Heart left ventricle (tissue), 13 donors: ENCODE measurements at regions not wholly inside any gene's neighbourhood (a gene's known extent, or its start where the extent isn't known, plus 50 kb on each side); places are given as distances from the start of the nearest gene placed in this dataset.

ENCODE experiments used
- POLR2A ChIP-seq, 2 donors: fragments of 450-650 bp; IDR thresholded peaks; one replicate each; pipeline ENCODE4 v1.6.1; 2017; ENCODE audit warnings: antibody characterized with exemption in 2 of 2, mild to moderate bottlenecking in 2 of 2, moderate library complexity in 2 of 2
- TF ChIP-seq, protein P1 (sequence below), 12 donors: fragments of 200-600 bp; sonication (generic) in 4 of 12; IDR thresholded peaks; one replicate each; pipeline versions ENCODE4 v1.5.0 to v1.8.0; 2018 to 2022; ENCODE audit warnings: antibody characterized with exemption in 12 of 12, mild to moderate bottlenecking in 5 of 12
- donor health status: ischemic (EF 13 %, LVEDD 7.1; RV severe dilation, severe dysfunction).
- donor health status: DM: no; HTN: yes; CAD: no.
- donor health status: DM: no; HTN: no; CAD: no.
- donor health status: ischemic (EF 25% LVEDD 6.9; RV normal size, moderate dysfunction).
- donor health status: ischemic (EF 25% LVEDD 5.7; RV mildly dilated, moderate dysfunction).
- donor health status: ischemic (EF 35%, LVEDD 5.7; RV mildly dilated, moderate dysfunction).
- donor health status: nonischemic (EF 11% LVEDD 7.7; RV severe dilation, severe dysfunction).
- donor health status: DM: yes; HTN: yes; CAD: no.
- donor health status: PGD.
- donor health status: ischemic (EF 29% LVEDD 5.4; RV normal size, mild dysfunction).
- donor health status: nonischemic (EF 23%, LVEDD 6.1; RV moderate dilation, normal function).

DNA sequence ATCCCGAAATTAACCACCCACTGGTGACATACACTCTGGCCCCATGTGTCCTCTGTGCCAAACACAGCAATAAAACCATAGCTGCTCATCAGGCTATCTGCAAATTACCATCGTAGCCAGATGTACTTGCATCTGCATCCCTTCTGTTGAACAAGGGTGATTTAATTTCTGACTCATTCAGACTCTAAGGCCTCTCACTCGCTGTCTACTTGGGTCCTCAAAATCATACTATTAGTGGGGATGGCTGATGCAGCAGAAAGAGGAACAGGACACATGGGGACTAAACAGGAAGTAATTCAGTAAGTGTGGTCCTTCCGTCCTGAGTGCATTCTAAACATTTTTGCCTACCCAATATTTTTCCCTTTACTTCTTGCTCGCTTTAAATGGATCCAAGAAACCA is 2275.0 kb upstream of the PCDH20 start:
- TF ChIP-seq, protein P1, sequence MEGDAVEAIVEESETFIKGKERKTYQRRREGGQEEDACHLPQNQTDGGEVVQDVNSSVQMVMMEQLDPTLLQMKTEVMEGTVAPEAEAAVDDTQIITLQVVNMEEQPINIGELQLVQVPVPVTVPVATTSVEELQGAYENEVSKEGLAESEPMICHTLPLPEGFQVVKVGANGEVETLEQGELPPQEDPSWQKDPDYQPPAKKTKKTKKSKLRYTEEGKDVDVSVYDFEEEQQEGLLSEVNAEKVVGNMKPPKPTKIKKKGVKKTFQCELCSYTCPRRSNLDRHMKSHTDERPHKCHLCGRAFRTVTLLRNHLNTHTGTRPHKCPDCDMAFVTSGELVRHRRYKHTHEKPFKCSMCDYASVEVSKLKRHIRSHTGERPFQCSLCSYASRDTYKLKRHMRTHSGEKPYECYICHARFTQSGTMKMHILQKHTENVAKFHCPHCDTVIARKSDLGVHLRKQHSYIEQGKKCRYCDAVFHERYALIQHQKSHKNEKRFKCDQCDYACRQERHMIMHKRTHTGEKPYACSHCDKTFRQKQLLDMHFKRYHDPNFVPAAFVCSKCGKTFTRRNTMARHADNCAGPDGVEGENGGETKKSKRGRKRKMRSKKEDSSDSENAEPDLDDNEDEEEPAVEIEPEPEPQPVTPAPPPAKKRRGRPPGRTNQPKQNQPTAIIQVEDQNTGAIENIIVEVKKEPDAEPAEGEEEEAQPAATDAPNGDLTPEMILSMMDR (IDR thresholded peaks at IDR 0.05), result no peak
- TF ChIP-seq POLR2A (IDR thresholded peaks at IDR 0.05), result no peak
